Progenitor cell of endocrine pancreas (in vitro differentiated cells): ENCODE measurements at regions not wholly inside any gene's neighbourhood (a gene's known extent, or its start where the extent isn't known, plus 50 kb on each side); places are given as distances from the start of the nearest gene placed in this dataset.

Experiments used
- DNase-seq: peaks from one replicate; pipeline ENCODE4 v3.0.0; 2021; ENCODE audit warnings: low spot score; ENCODE audit not compliant: unreplicated experiment
- H3K27ac Mint-ChIP-seq: 2 replicates; pipeline ENCODE4 v1.8.0; 2021; ENCODE audit warnings: mild to moderate bottlenecking, moderate library complexity, mixed read lengths
- H3K27me3 Mint-ChIP-seq: 2 replicates; pipeline ENCODE4 v1.8.0; 2021; ENCODE audit warnings: mixed read lengths
- H3K36me3 Mint-ChIP-seq: 2 replicates; pipeline ENCODE4 v1.8.0; 2022; ENCODE audit warnings: mixed read lengths; ENCODE audit not compliant: insufficient read depth
- H3K4me1 Mint-ChIP-seq: 2 replicates; pipeline ENCODE4 v1.8.0; 2021; ENCODE audit warnings: low read depth, mixed read lengths
- H3K4me3 Mint-ChIP-seq: 2 replicates; pipeline ENCODE4 v1.8.0; 2021; ENCODE audit warnings: low read depth, mild to moderate bottlenecking, moderate library complexity, mixed read lengths
- H3K9me3 Mint-ChIP-seq: 2 replicates; pipeline ENCODE4 v1.8.0; 2021; ENCODE audit warnings: low read depth, mixed read lengths
- TF ChIP-seq, protein P1 (sequence below): fragments of 200-600 bp; sonication (generic); IDR thresholded peaks from one replicate; pipeline ENCODE4 v1.5.0; 2021; ENCODE audit warnings: antibody characterized with exemption, mild to moderate bottlenecking; ENCODE audit not compliant: unreplicated experiment

DNA sequence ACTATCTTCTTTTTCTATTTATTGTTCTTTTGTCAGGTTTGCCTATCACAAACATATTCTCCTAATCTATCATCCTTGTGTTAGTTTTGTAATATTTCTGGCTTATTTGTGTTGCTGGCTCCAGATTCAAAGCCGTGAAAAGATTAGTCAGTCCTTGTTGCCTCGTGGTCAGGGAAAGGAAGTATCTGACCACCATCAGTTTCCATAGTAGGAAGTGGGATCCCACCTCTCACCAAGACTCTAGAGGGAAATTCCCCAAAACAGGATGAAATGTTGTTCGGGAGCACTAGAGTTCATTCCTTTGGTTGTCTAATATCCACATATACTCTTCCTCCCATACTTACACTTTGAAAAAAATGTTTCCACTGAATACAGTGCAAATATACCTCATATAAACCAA, 131.0 kb upstream of the HUWE1 start:
- H3K9me3 Mint-ChIP-seq: peaks cover 14% of the 10 kb centered on the region
- no peaks in the 10 kb centered on the region for H3K36me3 Mint-ChIP-seq
- TF ChIP-seq, protein P1, sequence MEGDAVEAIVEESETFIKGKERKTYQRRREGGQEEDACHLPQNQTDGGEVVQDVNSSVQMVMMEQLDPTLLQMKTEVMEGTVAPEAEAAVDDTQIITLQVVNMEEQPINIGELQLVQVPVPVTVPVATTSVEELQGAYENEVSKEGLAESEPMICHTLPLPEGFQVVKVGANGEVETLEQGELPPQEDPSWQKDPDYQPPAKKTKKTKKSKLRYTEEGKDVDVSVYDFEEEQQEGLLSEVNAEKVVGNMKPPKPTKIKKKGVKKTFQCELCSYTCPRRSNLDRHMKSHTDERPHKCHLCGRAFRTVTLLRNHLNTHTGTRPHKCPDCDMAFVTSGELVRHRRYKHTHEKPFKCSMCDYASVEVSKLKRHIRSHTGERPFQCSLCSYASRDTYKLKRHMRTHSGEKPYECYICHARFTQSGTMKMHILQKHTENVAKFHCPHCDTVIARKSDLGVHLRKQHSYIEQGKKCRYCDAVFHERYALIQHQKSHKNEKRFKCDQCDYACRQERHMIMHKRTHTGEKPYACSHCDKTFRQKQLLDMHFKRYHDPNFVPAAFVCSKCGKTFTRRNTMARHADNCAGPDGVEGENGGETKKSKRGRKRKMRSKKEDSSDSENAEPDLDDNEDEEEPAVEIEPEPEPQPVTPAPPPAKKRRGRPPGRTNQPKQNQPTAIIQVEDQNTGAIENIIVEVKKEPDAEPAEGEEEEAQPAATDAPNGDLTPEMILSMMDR: no peak
- DNase-seq: no peak
- H3K27ac Mint-ChIP-seq: no peak overlapping the region
- H3K4me1 Mint-ChIP-seq: no peaks in the 10 kb centered on the region
- no peaks in the 10 kb centered on the region for H3K27me3 Mint-ChIP-seq
- no peak overlapping the region for H3K4me3 Mint-ChIP-seq

DNA sequence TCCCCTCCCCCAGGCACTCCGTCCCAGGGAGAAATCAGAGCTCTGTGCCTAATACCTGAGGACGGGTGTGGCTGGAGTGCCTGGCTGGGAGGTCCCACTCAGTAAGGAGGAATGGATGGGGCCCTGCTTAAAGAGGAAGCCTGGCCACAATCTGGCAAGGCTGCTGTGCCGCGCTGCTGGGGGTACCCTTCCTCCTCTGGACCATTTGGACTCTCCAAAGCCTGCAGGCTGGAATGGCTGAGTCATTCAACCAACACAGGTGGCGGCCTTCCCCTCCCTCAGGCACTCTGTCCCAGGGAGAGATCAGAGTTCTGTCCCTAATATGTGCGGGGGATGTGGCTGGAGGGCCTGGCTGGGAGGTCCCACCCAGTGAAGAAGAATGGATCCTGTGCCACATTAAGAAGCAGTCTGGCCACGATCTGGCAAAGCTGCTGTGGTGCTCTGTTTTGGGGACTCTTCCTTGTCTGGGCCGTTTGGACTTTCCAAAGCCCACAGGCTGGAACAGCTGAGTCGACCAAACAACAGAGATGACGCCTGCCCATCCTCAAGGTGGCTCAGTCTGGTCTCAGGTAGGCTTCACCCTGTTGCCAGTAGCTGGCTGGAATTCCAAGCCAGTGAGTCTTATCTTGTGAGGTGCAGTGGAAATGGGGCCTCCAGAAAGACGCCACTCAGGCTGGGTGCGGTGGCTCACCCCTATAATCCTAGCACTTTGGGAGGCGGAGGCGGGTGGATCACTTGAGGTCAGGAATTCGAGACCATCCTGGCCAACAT, 127.3 kb upstream of the HUWE1 start:
- Mint-ChIP-seq H3K4me1 (peaks cover 3% of the 10 kb centered on the region), H3K27ac (no peak overlapping the region), H3K9me3 (peaks cover 25% of the 10 kb centered on the region), H3K27me3 (no peaks in the 10 kb centered on the region), H3K36me3 (no peaks in the 10 kb centered on the region), H3K4me3 (no peak overlapping the region)
- TF ChIP-seq, protein P1: no peak
- DNase-seq: no peak

DNA sequence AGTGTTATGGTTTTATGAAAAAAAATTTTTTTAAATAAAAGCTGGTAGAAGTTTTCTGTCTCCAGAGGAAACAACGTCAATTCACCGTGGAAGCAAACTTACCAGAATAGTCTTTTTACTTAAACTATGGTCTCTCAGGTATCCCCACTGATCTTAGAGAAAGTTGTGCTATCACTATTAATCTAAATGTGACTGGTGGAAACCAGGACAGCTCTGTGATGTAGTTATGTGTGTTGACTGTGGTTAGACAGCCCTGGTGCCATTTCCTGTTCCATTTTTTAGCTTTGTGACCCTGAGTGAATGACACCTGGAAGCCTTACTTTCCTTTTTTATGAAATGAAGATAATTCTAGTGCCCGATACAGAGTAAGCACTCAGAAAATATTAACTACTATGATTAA, 111.8 kb upstream of the HUWE1 start:
- no peak for DNase-seq
- TF ChIP-seq, protein P1: no peak
- no peak overlapping the region for H3K4me3 Mint-ChIP-seq
- no peaks in the 10 kb centered on the region for H3K36me3 Mint-ChIP-seq
- H3K9me3 Mint-ChIP-seq: peaks cover 39% of the 10 kb centered on the region
- H3K27ac Mint-ChIP-seq: no peak overlapping the region
- H3K27me3 Mint-ChIP-seq: no peaks in the 10 kb centered on the region
- no peaks in the 10 kb centered on the region for H3K4me1 Mint-ChIP-seq

DNA sequence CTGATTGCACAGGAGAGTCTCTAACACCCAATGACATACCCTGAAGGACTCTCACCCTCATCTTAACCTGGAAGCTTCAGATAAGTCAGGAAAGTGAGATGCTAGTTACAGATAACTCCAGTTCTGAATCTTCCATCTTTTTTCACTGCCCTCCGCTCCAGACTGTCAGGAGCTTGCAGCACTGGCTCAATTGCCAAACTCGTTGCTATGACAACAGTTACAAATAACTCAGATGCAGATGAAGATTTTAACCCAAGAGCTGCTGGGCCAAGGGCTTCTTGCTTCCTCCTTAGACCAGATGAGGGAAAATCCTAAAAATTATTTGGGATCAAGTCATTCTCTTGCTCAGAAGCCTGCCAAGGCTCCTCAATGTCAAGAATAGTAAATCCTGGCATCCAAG, 109.1 kb upstream of the HUWE1 start:
- DNase-seq: no peak

DNA sequence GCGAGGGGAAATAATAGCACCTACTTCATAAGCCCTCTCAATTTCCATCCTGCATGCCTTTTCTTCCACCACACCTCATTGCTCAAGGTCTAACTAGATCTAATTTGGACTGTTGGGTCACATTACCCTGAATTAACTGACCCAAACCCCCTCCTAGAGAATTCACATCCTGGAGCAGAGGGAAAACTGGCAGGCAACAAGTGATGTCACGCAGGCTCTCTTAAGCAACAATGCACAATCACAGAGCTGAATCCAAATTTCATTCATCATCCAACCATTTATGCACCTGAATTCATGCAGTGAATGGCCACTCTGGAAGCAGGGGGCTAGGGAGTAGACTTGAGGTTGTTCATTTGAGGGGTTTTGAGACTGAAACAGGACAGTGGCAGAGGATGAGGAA, 107.7 kb upstream of the HUWE1 start:
- Mint-ChIP-seq H3K27me3 (no peaks in the 10 kb centered on the region), H3K27ac (no peak overlapping the region), H3K4me1 (no peaks in the 10 kb centered on the region), H3K4me3 (no peak overlapping the region), H3K9me3 (peaks cover 16% of the 10 kb centered on the region), H3K36me3 (no peaks in the 10 kb centered on the region)
- TF ChIP-seq, protein P1: no peak
- DNase-seq: no peak

More for the DNA sequence above, 109.1 kb upstream of the HUWE1 start:
- TF ChIP-seq, protein P1: no peak
- Mint-ChIP-seq H3K9me3 (peaks cover 23% of the 10 kb centered on the region), H3K4me1 (no peaks in the 10 kb centered on the region), H3K27ac (no peak overlapping the region), H3K4me3 (no peak overlapping the region), H3K36me3 (no peaks in the 10 kb centered on the region), H3K27me3 (no peaks in the 10 kb centered on the region)
